Activated B cell treated with CpG ODN at 0.5 μM for 24 hours (primary cell): ENCODE measurements at regions not wholly inside any gene's neighbourhood (a gene's known extent, or its start where the extent isn't known, plus 50 kb on each side); places are given as distances from the start of the nearest gene placed in this dataset.

Experiments used
- ATAC-seq: fragments of 200-7000 bp; cut with Tn5 transposase; one replicate; pipeline ENCODE4 v1.10.0; 2021; ENCODE audit warnings: low read depth, mild to moderate bottlenecking, moderate library complexity
- CTCF ChIA-PET: fragments of 350-600 bp; sonication (Branson Sonifier 250); formaldehyde crosslinking; loops from one replicate; lab custom pipeline; 2021; ENCODE audit warnings: antibody characterized with exemption; lab: Charles Lee
- POLR2A ChIA-PET: fragments of 350-600 bp; sonication (Branson Sonifier 250); formaldehyde crosslinking; loops from one replicate; lab custom pipeline; 2021; ENCODE audit warnings: antibody characterized with exemption; lab: Charles Lee
- DNase-seq: peaks from one replicate; pipeline ENCODE4 v3.0.0; 2022
- H3K27ac Mint-ChIP-seq: one replicate; pipeline ENCODE4 v1.8.0; 2020; ENCODE audit warnings: mixed read lengths
- H3K27me3 Mint-ChIP-seq: one replicate; pipeline ENCODE4 v1.8.0; 2021; ENCODE audit warnings: mixed read lengths
- H3K36me3 Mint-ChIP-seq: one replicate; pipeline ENCODE4 v1.8.0; 2021; ENCODE audit warnings: low read depth, mixed read lengths
- H3K4me1 Mint-ChIP-seq: one replicate; pipeline ENCODE4 v1.8.0; 2021; ENCODE audit warnings: mixed read lengths
- H3K4me3 Mint-ChIP-seq: one replicate; pipeline ENCODE4 v1.8.0; 2020; ENCODE audit warnings: mild to moderate bottlenecking, mixed read lengths
- H3K9me3 Mint-ChIP-seq: one replicate; pipeline ENCODE4 v1.8.0; 2020; ENCODE audit warnings: mixed read lengths
- intact Hi-C: fragments of 100-400 bp; cut with micrococcal nuclease; formaldehyde crosslinking; loops from one replicate; pipeline ENCODE4 v1.15.1; 2024
- TF ChIP-seq, protein P1 (sequence below): fragments of 200-600 bp; IDR thresholded peaks from one replicate; pipeline ENCODE4 v1.8.0; 2022; ENCODE audit warnings: antibody characterized with exemption, mild to moderate bottlenecking

DNA sequence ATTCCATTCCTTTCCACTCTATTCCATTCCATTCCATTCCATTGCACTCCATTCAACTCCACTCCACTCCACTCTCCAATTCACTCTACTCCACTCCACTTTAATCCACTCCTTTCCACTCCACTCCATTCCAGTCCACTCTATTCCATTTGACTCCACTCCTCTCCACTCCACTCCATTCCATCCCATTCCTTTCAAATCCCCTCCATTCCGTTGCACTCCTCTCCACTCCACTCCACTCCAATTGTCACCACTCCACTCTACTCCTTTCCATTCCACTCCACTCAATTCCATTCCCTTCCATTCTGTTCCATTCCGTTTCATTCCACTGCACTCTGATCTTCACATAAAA lies 2563.7 kb upstream of the TPTE start:
- H3K36me3 Mint-ChIP-seq: no peaks in the 10 kb centered on the region
- H3K27ac Mint-ChIP-seq: no peak overlapping the region
- no peaks in the 10 kb centered on the region for H3K27me3 Mint-ChIP-seq
- DNase-seq (no peak), ATAC-seq (no peak)
- TF ChIP-seq, protein P1, sequence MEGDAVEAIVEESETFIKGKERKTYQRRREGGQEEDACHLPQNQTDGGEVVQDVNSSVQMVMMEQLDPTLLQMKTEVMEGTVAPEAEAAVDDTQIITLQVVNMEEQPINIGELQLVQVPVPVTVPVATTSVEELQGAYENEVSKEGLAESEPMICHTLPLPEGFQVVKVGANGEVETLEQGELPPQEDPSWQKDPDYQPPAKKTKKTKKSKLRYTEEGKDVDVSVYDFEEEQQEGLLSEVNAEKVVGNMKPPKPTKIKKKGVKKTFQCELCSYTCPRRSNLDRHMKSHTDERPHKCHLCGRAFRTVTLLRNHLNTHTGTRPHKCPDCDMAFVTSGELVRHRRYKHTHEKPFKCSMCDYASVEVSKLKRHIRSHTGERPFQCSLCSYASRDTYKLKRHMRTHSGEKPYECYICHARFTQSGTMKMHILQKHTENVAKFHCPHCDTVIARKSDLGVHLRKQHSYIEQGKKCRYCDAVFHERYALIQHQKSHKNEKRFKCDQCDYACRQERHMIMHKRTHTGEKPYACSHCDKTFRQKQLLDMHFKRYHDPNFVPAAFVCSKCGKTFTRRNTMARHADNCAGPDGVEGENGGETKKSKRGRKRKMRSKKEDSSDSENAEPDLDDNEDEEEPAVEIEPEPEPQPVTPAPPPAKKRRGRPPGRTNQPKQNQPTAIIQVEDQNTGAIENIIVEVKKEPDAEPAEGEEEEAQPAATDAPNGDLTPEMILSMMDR: no peak
- H3K4me1 Mint-ChIP-seq: no peaks in the 10 kb centered on the region
- intact Hi-C loops: no loop called here
- ChIA-PET CTCF (no interaction called here), POLR2A (no interaction called here)
- no peak overlapping the region for H3K4me3 Mint-ChIP-seq
- H3K9me3 Mint-ChIP-seq: peaks cover 71% of the 10 kb centered on the region
